Tibial artery (tissue), 4 donors: ENCODE measurements at regions not wholly inside any gene's neighbourhood (a gene's known extent, or its start where the extent isn't known, plus 50 kb on each side); places are given as distances from the start of the nearest gene placed in this dataset.

Experiments
- DNase-seq, 2 donors: peaks; one replicate each; pipeline ENCODE4 v3.0.0-alpha.2; 2019
- H3K27ac ChIP-seq, 2 donors: fragments of 200-600 bp; sonication (generic) in 1 of 2; 1 replicate in 1 of 2; 2 replicates in 1 of 2; pipeline ENCODE4 v1.5.1; 2018 to 2019; ENCODE audit warnings: mild to moderate bottlenecking in 1 of 2
- H3K27me3 ChIP-seq, 2 donors: fragments of 200-600 bp; sonication (generic) in 1 of 2; one replicate each; pipeline versions ENCODE4 v1.5.1 to v1.6.0; 2016 to 2019
- H3K36me3 ChIP-seq, 3 donors: fragments of 200-600 bp; sonication (generic) in 2 of 3; one replicate each; pipeline ENCODE4 v1.5.1; 2016 to 2019; ENCODE audit warnings: mild to moderate bottlenecking in 2 of 3
- H3K4me1 ChIP-seq, 4 donors: fragments of 200-600 bp; sonication (generic) in 2 of 4; 1 replicate in 3 of 4; 2 replicates in 1 of 4; pipeline ENCODE4 v1.5.1; 2016 to 2019
- H3K4me3 ChIP-seq, 2 donors: fragments of 200-600 bp; sonication (generic) in 1 of 2; 1 replicate in 1 of 2; 2 replicates in 1 of 2; pipeline ENCODE4 v1.5.1; 2018 to 2019; ENCODE audit warnings: mild to moderate bottlenecking in 2 of 2
- H3K9me3 ChIP-seq, 3 donors: fragments of 200-600 bp; sonication (generic) in 1 of 3; one replicate each; pipeline ENCODE4 v1.5.1; 2016 to 2019
- CTCF ChIP-seq, 2 experiments: fragments of 200-600 bp in 1 of 2; fragments of 450-650 bp in 1 of 2; IDR thresholded peaks; one replicate each; pipeline ENCODE4 v1.5.1; 2017 to 2019; ENCODE audit warnings: antibody characterized with exemption in 2 of 2, mild to moderate bottlenecking in 1 of 2, moderate library complexity in 1 of 2
- intact Hi-C: fragments of 100-400 bp; cut with DNase I; formaldehyde crosslinking; loops from one replicate; pipeline ENCODE4 v1.15.0; 2023; ENCODE audit warnings: low total_unique reads

- Histone ChIP-seq H3K9me3 (no peaks in the 10 kb centered on the region), H3K27me3 (no peaks in the 10 kb centered on the region), H3K4me1 (no peaks in the 10 kb centered on the region), H3K4me3 (no peak overlapping the region), H3K27ac (no peak overlapping the region), H3K36me3 (no peaks in the 10 kb centered on the region)
- no peak for TF ChIP-seq CTCF (IDR thresholded peaks at IDR 0.05)
- DNase-seq, result no peak
- intact Hi-C loops, result no loop called here
Measured at GRCh38 chr12:5371631-5372030, 60.3 kb upstream of the NTF3 start.

- no peaks in the 10 kb centered on the region for H3K9me3 ChIP-seq
- H3K27me3 ChIP-seq, result no peaks in the 10 kb centered on the region
- intact Hi-C loops, result no loop called here
- no peak for TF ChIP-seq CTCF (IDR thresholded peaks at IDR 0.05)
- no peak overlapping the region for H3K4me3 ChIP-seq
- H3K36me3 ChIP-seq, result no peaks in the 10 kb centered on the region
- no peak for DNase-seq
- no peak overlapping the region for H3K27ac ChIP-seq
- H3K4me1 ChIP-seq, result no peaks in the 10 kb centered on the region
Measured at GRCh38 chr12:5374713-5375112, 57.2 kb upstream of the NTF3 start.

- Histone ChIP-seq H3K27me3 (no peaks in the 10 kb centered on the region), H3K9me3 (no peaks in the 10 kb centered on the region), H3K36me3 (no peaks in the 10 kb centered on the region), H3K4me3 (no peak overlapping the region), H3K4me1 (no peaks in the 10 kb centered on the region), H3K27ac (no peak overlapping the region)
- no peak for DNase-seq
- intact Hi-C loops, result no loop called here
- no peak for TF ChIP-seq CTCF (IDR thresholded peaks at IDR 0.05)
Measured at GRCh38 chr12:5375547-5376295, 56.2 kb upstream of the NTF3 start.

GRCh38 chr12:5376591-5377207, 55.2 kb upstream of the NTF3 start:
- no peak overlapping the region for H3K4me3 ChIP-seq
- intact Hi-C loops, result no loop called here
- no peak for TF ChIP-seq CTCF (IDR thresholded peaks at IDR 0.05)
- H3K4me1 ChIP-seq, result no peaks in the 10 kb centered on the region
- H3K27ac ChIP-seq, result no peak overlapping the region
- DNase-seq, result no peak
- H3K27me3 ChIP-seq, result no peaks in the 10 kb centered on the region
- no peaks in the 10 kb centered on the region for H3K9me3 ChIP-seq
- H3K36me3 ChIP-seq, result no peaks in the 10 kb centered on the region

- no peaks in the 10 kb centered on the region for H3K27me3 ChIP-seq
- DNase-seq, result no peak
- intact Hi-C loops, result no loop called here
- H3K9me3 ChIP-seq, result no peaks in the 10 kb centered on the region
- no peak for TF ChIP-seq CTCF (IDR thresholded peaks at IDR 0.05)
- no peaks in the 10 kb centered on the region for H3K36me3 ChIP-seq
- no peak overlapping the region for H3K27ac ChIP-seq
- H3K4me3 ChIP-seq, result no peak overlapping the region
- no peaks in the 10 kb centered on the region for H3K4me1 ChIP-seq
Measured at GRCh38 chr12:5377997-5378592, 53.8 kb upstream of the NTF3 start.
